ENCODE measurements at regions not wholly inside any gene's neighbourhood (a gene's known extent, or its start where the extent isn't known, plus 50 kb on each side); places are given as distances from the start of the nearest gene placed in this dataset.

DNA sequence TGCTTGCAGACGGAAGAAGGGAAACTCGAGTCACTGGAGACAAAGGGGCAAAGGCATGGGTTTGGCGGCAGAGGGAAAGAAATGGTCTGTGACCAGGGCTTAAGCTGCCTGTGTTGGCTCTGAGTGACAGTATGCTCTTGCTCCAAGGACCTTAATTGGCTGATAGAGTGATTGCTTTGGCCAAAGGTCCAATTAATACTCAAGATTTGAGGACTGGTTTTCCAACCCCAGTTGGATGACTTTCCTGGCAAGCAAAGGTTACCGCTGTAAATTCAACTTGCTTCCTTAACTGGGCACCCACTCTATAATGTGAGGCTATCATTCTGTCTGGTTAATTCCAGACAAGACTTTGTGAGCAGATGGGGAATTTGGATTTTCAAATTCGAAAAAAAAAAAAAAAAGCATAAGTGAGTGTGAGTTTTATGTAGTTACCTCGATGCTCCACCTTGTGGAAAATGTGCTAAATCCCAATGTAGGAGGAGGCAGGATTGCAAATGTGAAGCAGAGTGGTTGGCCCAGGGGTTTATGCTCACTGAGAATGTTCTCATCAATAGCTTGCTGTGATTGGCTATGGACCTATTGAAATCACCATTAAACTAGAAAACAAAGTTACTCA, 150.7 kb upstream of the GMDS start:
- Histone ChIP-seq H3K9me3 (ENCODE audit: low read length) (no peaks in the 10 kb centered on the region), H3K4me3 (ENCODE audit: low read length) (no peak overlapping the region), H3K27me3 (ENCODE audit: insufficient read depth, low read length, poor library complexity, severe bottlenecking) (peaks cover 3% of the 10 kb centered on the region), H3K4me1 (ENCODE audit: insufficient read depth, low read length) (no peaks in the 10 kb centered on the region), H3K27ac (ENCODE audit: low read depth, low read length) (no peak overlapping the region), H3K36me3 (ENCODE audit: insufficient read depth, low read length) (no peaks in the 10 kb centered on the region)
- H3K9me3 Mint-ChIP-seq, result no peaks in the 10 kb centered on the region
- DNase-seq, result no peak
- no peak overlapping the region for H3K27ac Mint-ChIP-seq
- POLR2A ChIA-PET, result no interaction called here
- no peaks in the 10 kb centered on the region for H3K4me1 Mint-ChIP-seq
- H3K4me3 Mint-ChIP-seq, result no peak overlapping the region
- peaks cover 0 to 12% (median 10%) of the 10 kb centered on the region in 3 donors for H3K36me3 Mint-ChIP-seq
- CTCF ChIA-PET, result no interaction called here
- no peaks in the 10 kb centered on the region for H3K27me3 Mint-ChIP-seq

DNA sequence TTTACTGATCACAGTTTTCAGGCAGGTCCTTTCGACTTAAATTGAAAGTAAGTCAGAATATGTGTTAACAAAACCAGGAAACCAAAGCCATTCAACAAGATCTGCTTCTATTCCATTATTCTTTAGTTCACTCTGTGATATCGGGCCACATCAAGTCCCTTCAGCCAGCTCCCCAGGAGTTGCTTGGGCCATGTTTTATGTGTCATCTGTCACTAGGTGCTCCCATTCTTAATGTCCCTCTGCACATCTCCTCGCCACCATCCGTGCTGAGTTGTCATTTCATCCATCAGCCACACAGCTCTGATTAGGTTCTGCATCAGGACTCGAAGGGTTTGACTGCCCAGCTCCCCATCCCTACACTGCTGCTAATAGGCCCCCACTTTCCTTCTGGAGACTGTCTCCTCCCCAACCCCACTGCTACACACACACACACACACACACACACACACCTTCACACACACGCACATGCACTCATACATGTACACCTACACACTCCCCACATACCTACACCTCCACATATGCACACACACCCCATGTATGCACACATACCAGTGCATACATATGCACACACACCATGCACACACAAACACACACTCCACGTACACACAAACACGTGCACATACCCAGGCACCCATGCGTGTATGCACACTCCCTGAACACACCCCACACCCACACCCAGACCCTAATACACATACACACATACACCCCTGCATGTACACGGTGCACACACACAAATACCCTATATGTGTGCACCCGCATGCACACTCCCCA, 143.3 kb upstream of the GMDS start:
- ChIA-PET CTCF (no interaction called here), POLR2A (no interaction called here)
- Mint-ChIP-seq H3K27ac (no peak overlapping the region), H3K27me3 (no peaks in the 10 kb centered on the region), H3K4me3 (no peak overlapping the region), H3K4me1 (no peaks in the 10 kb centered on the region), H3K9me3 (no peaks in the 10 kb centered on the region), H3K36me3 (peaks cover 0 to 5% (median 0%) of the 10 kb centered on the region in 3 donors)
- DNase-seq, result no peak
- H3K4me3 ChIP-seq (ENCODE audit: low read length), result no peak overlapping the region
- H3K36me3 ChIP-seq (ENCODE audit: insufficient read depth, low read length), result no peaks in the 10 kb centered on the region
- H3K4me1 ChIP-seq (ENCODE audit: insufficient read depth, low read length), result no peaks in the 10 kb centered on the region
- H3K9me3 ChIP-seq (ENCODE audit: low read length), result no peaks in the 10 kb centered on the region
- peaks cover 3% of the 10 kb centered on the region for H3K27me3 ChIP-seq (ENCODE audit: insufficient read depth, low read length, poor library complexity, severe bottlenecking)
- H3K27ac ChIP-seq (ENCODE audit: low read depth, low read length), result no peak overlapping the region

DNA sequence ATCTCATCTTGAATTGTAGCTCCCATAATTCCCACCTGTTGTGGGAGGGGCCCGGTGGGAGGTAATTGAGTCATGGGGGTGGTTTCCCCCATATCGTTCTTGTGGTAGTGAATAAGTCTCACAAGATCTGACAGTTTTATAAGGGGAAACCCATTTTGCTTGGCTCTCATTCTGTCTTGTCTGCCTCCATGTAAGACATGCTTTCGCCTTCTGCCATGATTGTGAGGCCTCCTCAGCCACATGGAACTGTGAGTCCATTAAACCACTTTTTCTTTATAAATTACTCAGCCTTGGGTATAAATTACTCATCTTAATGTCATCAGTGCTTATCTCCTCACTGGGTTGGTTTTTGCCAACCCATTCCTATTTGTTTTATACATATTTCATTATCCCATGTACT, 142.0 kb upstream of the GMDS start:
- Histone ChIP-seq H3K27me3 (ENCODE audit: insufficient read depth, low read length, poor library complexity, severe bottlenecking) (peaks cover 3% of the 10 kb centered on the region), H3K27ac (ENCODE audit: low read depth, low read length) (no peak overlapping the region), H3K4me1 (ENCODE audit: insufficient read depth, low read length) (no peaks in the 10 kb centered on the region), H3K36me3 (ENCODE audit: insufficient read depth, low read length) (no peaks in the 10 kb centered on the region), H3K4me3 (ENCODE audit: low read length) (no peak overlapping the region), H3K9me3 (ENCODE audit: low read length) (no peaks in the 10 kb centered on the region)
- no peaks in the 10 kb centered on the region for H3K27me3 Mint-ChIP-seq
- ChIA-PET POLR2A (no interaction called here), CTCF (no interaction called here)
- H3K9me3 Mint-ChIP-seq, result no peaks in the 10 kb centered on the region
- no peak for DNase-seq
- no peaks in the 10 kb centered on the region for H3K4me1 Mint-ChIP-seq
- H3K4me3 Mint-ChIP-seq, result no peak overlapping the region
- peaks cover 0 to 5% (median 0%) of the 10 kb centered on the region in 3 donors for H3K36me3 Mint-ChIP-seq
- H3K27ac Mint-ChIP-seq, result no peak overlapping the region

DNA sequence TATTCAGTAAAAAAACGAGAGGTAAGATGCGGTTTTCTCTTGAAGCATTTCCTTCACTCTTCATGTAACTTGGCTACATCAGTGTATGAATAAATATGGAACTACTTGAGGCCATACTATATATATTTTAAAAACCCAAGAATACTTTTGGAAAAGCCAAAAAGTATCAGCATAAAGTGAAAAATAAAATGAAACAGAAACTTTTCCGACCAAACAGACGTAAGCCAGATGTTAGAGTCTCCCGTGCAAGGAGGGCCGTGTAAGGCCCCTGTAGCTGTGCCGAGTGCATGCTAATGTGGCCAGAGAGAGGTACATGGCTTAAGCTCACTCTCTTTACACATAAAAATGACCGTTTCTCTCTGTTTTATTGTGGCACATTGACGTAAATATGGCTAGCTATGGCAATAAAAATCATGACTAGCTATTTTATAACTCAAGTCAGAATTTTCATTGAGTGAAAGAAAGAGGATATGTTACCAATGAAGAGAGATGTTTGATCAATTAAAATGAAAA, 140.1 kb upstream of the GMDS start:
- peaks cover 0 to 5% (median 0%) of the 10 kb centered on the region in 3 donors for H3K36me3 Mint-ChIP-seq
- H3K4me1 Mint-ChIP-seq, result no peaks in the 10 kb centered on the region
- no peak for DNase-seq
- Histone ChIP-seq H3K27me3 (ENCODE audit: insufficient read depth, low read length, poor library complexity, severe bottlenecking) (no peaks in the 10 kb centered on the region), H3K9me3 (ENCODE audit: low read length) (no peaks in the 10 kb centered on the region), H3K4me1 (ENCODE audit: insufficient read depth, low read length) (no peaks in the 10 kb centered on the region), H3K4me3 (ENCODE audit: low read length) (no peak overlapping the region), H3K36me3 (ENCODE audit: insufficient read depth, low read length) (no peaks in the 10 kb centered on the region), H3K27ac (ENCODE audit: low read depth, low read length) (no peak overlapping the region)
- POLR2A ChIA-PET, result no interaction called here
- no peak overlapping the region for H3K4me3 Mint-ChIP-seq
- no peaks in the 10 kb centered on the region for H3K9me3 Mint-ChIP-seq
- no peaks in the 10 kb centered on the region for H3K27me3 Mint-ChIP-seq
- CTCF ChIA-PET, result no interaction called here
- H3K27ac Mint-ChIP-seq, result no peak overlapping the region

DNA sequence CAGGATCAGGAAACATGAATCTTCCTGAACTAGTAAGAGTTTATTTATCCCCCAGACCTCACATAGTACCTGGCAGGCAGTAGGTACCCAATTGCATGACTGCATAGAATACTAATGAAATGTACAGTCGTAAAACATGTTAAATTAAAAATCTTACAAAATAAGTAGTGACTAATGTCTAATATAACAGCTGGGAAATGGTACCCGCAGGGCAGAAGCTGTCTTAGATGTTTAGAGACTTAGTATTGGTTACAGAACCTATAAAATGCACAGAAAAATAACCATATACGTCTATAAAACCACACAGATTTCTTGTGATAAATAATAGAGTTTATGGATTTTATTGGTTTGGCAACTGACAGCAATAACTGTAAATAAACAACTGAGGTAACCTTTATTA, 139.1 kb upstream of the GMDS start:
- Histone ChIP-seq H3K36me3 (ENCODE audit: insufficient read depth, low read length) (no peaks in the 10 kb centered on the region), H3K9me3 (ENCODE audit: low read length) (no peaks in the 10 kb centered on the region), H3K4me1 (ENCODE audit: insufficient read depth, low read length) (no peaks in the 10 kb centered on the region), H3K4me3 (ENCODE audit: low read length) (no peak overlapping the region), H3K27ac (ENCODE audit: low read depth, low read length) (no peak overlapping the region), H3K27me3 (ENCODE audit: insufficient read depth, low read length, poor library complexity, severe bottlenecking) (no peaks in the 10 kb centered on the region)
- no peak for DNase-seq
- ChIA-PET CTCF (no interaction called here), POLR2A (no interaction called here)
- Mint-ChIP-seq H3K9me3 (no peaks in the 10 kb centered on the region), H3K4me1 (no peaks in the 10 kb centered on the region), H3K27ac (no peak overlapping the region), H3K4me3 (no peak overlapping the region), H3K27me3 (no peaks in the 10 kb centered on the region), H3K36me3 (peaks cover 0 to 5% (median 0%) of the 10 kb centered on the region in 3 donors)

DNA sequence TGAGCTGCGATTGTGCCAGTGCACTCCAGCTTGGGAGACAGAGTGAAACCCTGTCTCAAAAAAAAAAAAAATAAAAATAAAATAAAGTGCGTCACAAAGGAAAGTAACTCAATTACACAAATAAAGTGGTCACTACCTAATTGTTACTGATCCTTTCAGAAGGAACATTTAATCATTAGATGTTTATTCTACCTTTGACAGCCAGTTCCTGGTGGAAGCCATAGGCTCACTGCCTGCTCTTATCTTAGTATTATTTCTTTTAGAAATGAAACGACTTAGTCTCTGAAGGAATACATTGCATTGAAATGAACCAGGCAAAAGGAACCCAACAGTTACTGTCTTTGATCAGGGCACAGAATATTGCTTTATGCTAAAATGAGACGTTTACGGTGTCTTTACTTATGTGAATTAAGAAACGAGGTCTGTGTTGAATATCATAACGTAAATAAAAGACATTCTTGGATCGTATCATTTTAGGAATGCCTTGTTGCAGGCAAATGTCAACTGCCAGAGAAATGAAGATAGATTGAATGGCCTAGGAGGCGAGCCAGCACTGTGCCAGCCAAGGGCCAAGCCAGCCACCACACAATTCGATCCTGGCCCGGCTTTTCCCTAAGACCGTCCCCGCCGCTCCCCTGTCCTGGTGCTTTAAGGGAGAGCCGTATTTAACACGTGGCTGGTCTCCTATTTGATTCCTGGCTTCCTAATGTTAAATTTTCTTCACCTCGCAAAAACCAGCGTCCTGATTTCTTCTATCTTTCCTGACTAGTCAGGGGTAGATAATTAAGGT, 136.7 kb upstream of the GMDS start:
- Mint-ChIP-seq H3K4me1 (no peaks in the 10 kb centered on the region), H3K27me3 (no peaks in the 10 kb centered on the region), H3K9me3 (no peaks in the 10 kb centered on the region), H3K27ac (no peak overlapping the region), H3K4me3 (no peak overlapping the region), H3K36me3 (no peaks in the 10 kb centered on the region)
- Histone ChIP-seq H3K27ac (ENCODE audit: low read depth, low read length) (no peak overlapping the region), H3K4me1 (ENCODE audit: insufficient read depth, low read length) (no peaks in the 10 kb centered on the region), H3K4me3 (ENCODE audit: low read length) (no peak overlapping the region), H3K36me3 (ENCODE audit: insufficient read depth, low read length) (no peaks in the 10 kb centered on the region), H3K27me3 (ENCODE audit: insufficient read depth, low read length, poor library complexity, severe bottlenecking) (no peaks in the 10 kb centered on the region), H3K9me3 (ENCODE audit: low read length) (no peaks in the 10 kb centered on the region)
- no peak for DNase-seq
- POLR2A ChIA-PET, result no interaction called here
- CTCF ChIA-PET, result no interaction called here

DNA sequence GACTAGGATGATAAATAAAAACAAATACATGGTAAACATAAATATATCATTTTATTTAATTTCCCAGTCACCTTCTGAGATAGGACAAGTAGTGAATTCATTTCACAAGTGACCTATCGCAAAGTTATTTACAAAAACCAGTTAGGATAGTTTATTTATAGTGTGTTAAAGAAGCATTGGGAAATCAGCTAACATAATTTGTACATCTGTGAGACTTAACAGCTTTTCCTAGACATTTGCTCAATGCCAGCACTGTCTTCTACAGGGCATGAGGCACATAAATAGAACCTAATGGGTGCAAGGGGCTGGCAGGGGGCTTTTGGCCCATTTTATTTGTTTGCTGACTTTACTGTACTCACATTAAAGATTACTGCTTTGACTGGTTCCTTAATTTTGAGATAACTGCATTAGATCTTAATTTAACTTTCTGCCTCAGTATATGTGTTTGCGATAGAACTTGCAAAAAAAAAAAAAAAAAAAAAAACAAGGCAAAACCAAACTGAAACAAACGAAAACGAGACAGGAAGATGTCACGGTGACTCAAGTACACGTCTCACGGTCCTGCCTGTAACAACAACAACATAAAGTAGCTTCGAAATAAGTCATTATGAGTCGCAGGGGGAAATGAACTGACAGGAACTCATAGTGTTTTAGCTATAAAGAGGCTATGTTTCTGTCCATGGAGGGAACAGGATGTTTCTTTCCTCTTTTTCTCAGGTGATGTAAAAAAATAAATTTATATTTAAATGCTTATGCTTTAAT, 133.7 kb upstream of the GMDS start:
- no peaks in the 10 kb centered on the region for H3K36me3 ChIP-seq (ENCODE audit: insufficient read depth, low read length)
- POLR2A ChIA-PET, result interaction anchor here (0.7 kb wide), 1 partner anchor 772 kb away, joined by 7 read pairs; no protein-coding TSS in a partner anchor
- H3K4me1 Mint-ChIP-seq, result no peaks in the 10 kb centered on the region
- no peaks in the 10 kb centered on the region for H3K9me3 ChIP-seq (ENCODE audit: low read length)
- H3K4me3 ChIP-seq (ENCODE audit: low read length), result no peak overlapping the region
- no peaks in the 10 kb centered on the region for H3K27me3 ChIP-seq (ENCODE audit: insufficient read depth, low read length, poor library complexity, severe bottlenecking)
- no peaks in the 10 kb centered on the region for H3K9me3 Mint-ChIP-seq
- no peaks in the 10 kb centered on the region for H3K27me3 Mint-ChIP-seq
- H3K4me3 Mint-ChIP-seq, result no peak overlapping the region
- peaks cover 0 to 9% (median 0%) of the 10 kb centered on the region in 3 donors for H3K36me3 Mint-ChIP-seq
- no peak overlapping the region for H3K27ac Mint-ChIP-seq
- H3K27ac ChIP-seq (ENCODE audit: low read depth, low read length), result no peak overlapping the region
- CTCF ChIA-PET, result interaction anchor here (0.5 kb wide), 1 partner anchor 503 kb away, joined by 4 read pairs; no protein-coding TSS in a partner anchor
- DNase-seq, result no peak
- no peaks in the 10 kb centered on the region for H3K4me1 ChIP-seq (ENCODE audit: insufficient read depth, low read length)

All from CD8-positive, alpha-beta memory T cell (primary cell).